GM19328 (cell line): ENCODE measurements at regions not wholly inside any gene's neighbourhood (a gene's known extent, or its start where the extent isn't known, plus 50 kb on each side); places are given as distances from the start of the nearest gene placed in this dataset.

Source experiments
- ATAC-seq: cut with Tn5 transposase; IDR thresholded peaks from one replicate; pipeline ENCODE4 v1.9.1; 2021; ENCODE audit warnings: mild to moderate bottlenecking, moderate library complexity; ENCODE audit not compliant: unreplicated experiment

DNA sequence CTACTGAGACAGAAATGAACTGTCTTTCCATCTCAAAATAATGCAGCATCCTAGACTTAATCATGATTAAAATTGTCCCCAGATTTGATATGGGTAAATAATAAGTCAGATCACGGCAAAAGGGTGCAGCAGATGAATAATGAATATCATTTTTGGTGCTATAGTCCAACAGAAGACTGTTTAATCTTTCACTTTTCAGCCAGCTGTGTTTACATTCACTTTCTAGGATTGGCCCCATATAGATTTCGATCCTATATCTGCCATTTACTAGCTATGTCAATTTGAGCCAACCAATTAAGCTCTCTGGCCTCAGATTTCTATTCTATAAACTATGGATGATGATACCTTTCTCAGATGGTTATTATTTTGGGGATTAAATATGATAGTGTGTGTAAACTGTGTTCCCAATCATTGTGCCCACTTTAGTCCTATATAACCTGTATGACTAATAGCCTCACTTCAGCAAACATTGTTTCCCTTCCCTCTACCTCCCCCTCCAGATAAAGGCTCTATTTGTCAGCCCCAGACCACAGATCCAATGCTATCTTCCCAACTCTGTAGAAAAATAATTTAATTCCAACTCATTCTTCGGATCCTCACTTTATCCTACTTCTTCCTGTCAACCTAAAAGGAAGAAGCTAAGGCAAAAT, 53.6 kb upstream of the NT5E start:
- ATAC-seq, result no peak

DNA sequence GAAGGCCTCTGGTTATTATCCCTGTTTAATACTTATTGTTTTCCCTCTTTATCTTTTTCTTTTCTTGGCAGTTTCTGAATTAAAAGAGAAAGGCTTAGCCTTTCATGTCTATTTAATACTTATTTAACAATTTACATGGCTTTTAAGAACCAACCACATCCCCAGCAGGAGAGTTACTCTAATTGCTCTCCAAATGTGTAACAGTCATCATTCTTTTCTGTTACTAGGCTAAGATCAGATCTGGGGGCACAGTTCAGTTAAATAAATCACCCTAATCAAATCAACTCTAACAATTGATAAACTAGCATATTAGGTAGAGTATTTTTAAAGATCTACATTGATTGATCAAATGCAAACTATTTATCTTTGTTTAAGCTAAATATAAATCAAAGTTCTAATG, 54.1 kb upstream of the NT5E start:
- no peak for ATAC-seq

GRCh38 chr6:85394853-85395538, 54.9 kb upstream of the NT5E start:
- ATAC-seq, result no peak

- ATAC-seq, result no peak
These were observed 55.7 kb upstream of the NT5E start for GRCh38 chr6:85394199-85394598.

DNA sequence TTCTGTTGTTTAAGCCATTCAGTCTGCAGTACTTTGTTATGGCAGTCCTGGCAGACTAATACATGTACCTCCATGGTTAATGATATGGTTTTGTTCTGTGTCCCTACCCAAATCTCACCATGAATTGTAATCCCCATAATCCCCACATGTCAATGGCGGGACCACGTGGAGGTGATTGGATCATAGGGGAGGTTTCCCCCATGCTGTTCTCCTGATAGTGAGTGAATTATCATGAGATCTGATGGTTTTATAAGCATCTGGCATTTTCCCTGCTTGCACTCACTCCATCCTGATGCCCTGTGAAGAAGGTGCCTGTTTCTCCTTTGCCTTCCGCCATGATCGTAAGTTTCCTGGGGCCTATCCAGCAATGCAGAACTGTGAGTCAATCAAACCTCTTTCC, 57.5 kb upstream of the NT5E start:
- no peak for ATAC-seq

GRCh38 chr6:85390775-85391174, 59.1 kb upstream of the NT5E start:
- no peak for ATAC-seq

- ATAC-seq, result no peak
These were observed 59.7 kb upstream of the NT5E start for GRCh38 chr6:85390105-85390728.

DNA sequence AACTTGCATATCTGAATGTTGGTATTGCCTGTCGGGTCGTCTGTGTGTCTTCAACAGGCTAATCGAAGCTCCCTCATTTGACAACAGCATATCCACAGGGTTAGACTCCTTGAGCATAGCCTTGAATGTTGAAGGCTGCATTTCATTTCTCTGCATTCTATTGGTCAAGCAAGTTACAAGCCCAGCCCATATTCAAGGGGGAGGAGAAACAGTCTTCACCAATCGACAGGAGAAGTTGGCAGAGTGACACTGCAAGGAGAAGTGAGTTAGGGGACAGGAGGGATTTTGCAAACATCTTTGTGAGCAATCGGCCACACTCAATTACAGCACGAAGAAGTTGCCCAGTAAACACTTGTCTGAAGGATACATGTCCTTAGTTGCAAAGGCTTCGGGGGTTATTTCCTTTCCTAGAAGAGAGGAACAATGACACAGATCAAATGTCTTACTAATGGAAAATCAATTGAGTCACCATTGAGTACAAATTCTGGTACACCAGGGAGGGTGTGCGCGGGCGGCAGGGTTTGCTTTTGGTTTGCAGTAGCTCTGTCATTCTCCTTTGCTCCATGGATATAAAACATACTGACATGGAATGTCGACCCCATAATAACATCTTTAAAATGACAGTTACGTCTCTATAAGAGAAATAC, 60.6 kb upstream of the NT5E start:
- ATAC-seq, result no peak

GRCh38 chr6:85388531-85388930, 61.4 kb upstream of the NT5E start:
- no peak for ATAC-seq

GRCh38 chr6:85385636-85386315, 64.1 kb upstream of the NT5E start:
- ATAC-seq, result no peak

- no peak for ATAC-seq
These were observed 66.8 kb upstream of the NT5E start for GRCh38 chr6:85383042-85383441.

GRCh38 chr6:85382541-85382940, 67.3 kb upstream of the NT5E start:
- no peak for ATAC-seq

DNA sequence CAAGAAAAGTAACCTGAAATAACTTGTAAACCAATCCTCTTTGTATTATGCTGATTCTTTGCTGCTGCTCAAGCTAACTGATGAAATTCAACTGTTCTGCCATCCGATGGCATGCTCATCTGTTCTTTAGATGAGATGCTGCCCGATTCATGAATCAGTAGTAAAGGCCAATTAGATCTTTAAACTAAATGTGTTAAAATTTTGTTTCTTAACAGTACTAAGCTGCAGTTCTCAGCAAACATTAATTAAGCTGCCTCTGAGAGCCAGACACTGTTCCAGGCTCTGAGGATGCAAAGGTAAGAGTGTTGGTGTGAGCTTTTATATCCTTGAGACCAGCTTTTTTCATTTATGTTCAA, 77.0 kb upstream of the NT5E start:
- no peak for ATAC-seq

GRCh38 chr6:85372188-85372914, 77.5 kb upstream of the NT5E start:
- ATAC-seq, result no peak

- no peak for ATAC-seq
These were observed 81.3 kb upstream of the NT5E start for GRCh38 chr6:85368631-85369030.

GRCh38 chr6:85364344-85364743, 85.5 kb upstream of the NT5E start:
- ATAC-seq, result no peak

GRCh38 chr6:85363870-85364269, 86.0 kb upstream of the NT5E start:
- ATAC-seq, result no peak

GRCh38 chr6:85362652-85363310, 87.1 kb upstream of the NT5E start:
- ATAC-seq, result no peak

DNA sequence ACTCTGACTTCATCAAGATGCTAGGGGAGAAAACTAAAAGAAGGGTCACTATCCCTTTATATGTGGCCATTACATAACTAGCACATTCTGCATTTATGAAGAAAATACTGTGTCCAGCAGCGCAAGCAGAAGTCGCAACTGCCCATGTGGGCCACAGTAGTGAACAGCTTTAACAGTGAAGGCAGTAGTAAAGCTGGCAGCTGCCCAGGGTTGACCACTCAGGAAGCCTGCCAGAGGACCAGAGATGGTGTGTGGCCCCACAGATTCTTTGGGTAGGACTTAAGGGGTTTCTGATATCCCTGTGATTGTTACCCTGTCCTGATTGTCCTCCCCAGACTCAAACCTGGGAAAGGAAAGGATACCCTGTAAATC, 88.3 kb upstream of the NT5E start:
- no peak for ATAC-seq
